OCI-LY1 (cell line): ENCODE measurements at regions not wholly inside any gene's neighbourhood (a gene's known extent, or its start where the extent isn't known, plus 50 kb on each side); places are given as distances from the start of the nearest gene placed in this dataset.

ENCODE experiments used
- H2AFZ ChIP-seq: fragments of 200-600 bp; sonication (generic), shearing (Covaris generic); 2 replicates; pipeline ENCODE4 v1.6.0; 2014; ENCODE audit warnings: antibody characterized with exemption, mild to moderate bottlenecking, low read length
- H3F3A ChIP-seq: fragments of 200-600 bp; sonication (generic), shearing (Covaris generic); 2 replicates; pipeline ENCODE4 v1.6.0; 2014; ENCODE audit warnings: mild to moderate bottlenecking, antibody characterized with exemption, low read length, moderate library complexity; ENCODE audit not compliant: insufficient read depth
- H3K27ac ChIP-seq: fragments of 200-600 bp; sonication (generic); 2 replicates; pipeline ENCODE4 v1.5.1; 2014; ENCODE audit warnings: low read length, mixed run types, mild to moderate bottlenecking, low read depth; ENCODE audit not compliant: poor library complexity, severe bottlenecking
- H3K27me3 ChIP-seq: fragments of 200-600 bp; sonication (generic); 2 replicates; pipeline ENCODE4 v1.6.0; 2014; ENCODE audit warnings: antibody characterized with exemption, mild to moderate bottlenecking, low read length, moderate library complexity; ENCODE audit not compliant: insufficient read depth
- H3K36me3 ChIP-seq: fragments of 200-600 bp; sonication (generic); 2 replicates; pipeline ENCODE4 v1.6.1; 2014; ENCODE audit warnings: mild to moderate bottlenecking, antibody characterized with exemption, low read length, moderate library complexity, mixed read lengths; ENCODE audit not compliant: insufficient read depth
- H3K4me1 ChIP-seq: fragments of 200-600 bp; sonication (generic); 2 replicates; pipeline ENCODE4 v1.5.1; 2014; ENCODE audit warnings: mild to moderate bottlenecking, low read length, moderate library complexity; ENCODE audit not compliant: insufficient read depth, severe bottlenecking
- H3K4me2 ChIP-seq: fragments of 200-600 bp; sonication (generic), shearing (Covaris generic); 2 replicates; pipeline ENCODE4 v1.6.1; 2014; ENCODE audit warnings: low read length
- H3K4me3 ChIP-seq: fragments of 200-600 bp; sonication (generic); 2 replicates; pipeline ENCODE4 v1.5.1; 2014; ENCODE audit warnings: low read length, low read depth, mild to moderate bottlenecking, mixed read lengths; ENCODE audit not compliant: poor library complexity, severe bottlenecking
- H3K79me2 ChIP-seq: fragments of 200-600 bp; shearing (Covaris generic); 2 replicates; pipeline ENCODE4 v1.6.1; 2016; ENCODE audit warnings: mixed run types, low read length, mixed read lengths; ENCODE audit not compliant: insufficient read depth
- H3K9ac ChIP-seq: fragments of 200-600 bp; sonication (generic), shearing (Covaris generic); 2 replicates; pipeline ENCODE4 v1.6.1; 2014; ENCODE audit warnings: mild to moderate bottlenecking, low read length, mixed read lengths
- H3K9me2 ChIP-seq: fragments of 200-600 bp; sonication (generic), shearing (Covaris generic); 2 replicates; pipeline ENCODE4 v1.6.1; 2014; ENCODE audit warnings: low read depth, mild to moderate bottlenecking, low read length, mixed read lengths
- H3K9me3 ChIP-seq: fragments of 200-600 bp; shearing (Covaris generic); 2 replicates; pipeline ENCODE4 v1.6.1; 2014; ENCODE audit warnings: low read length, mixed read lengths
- H4K20me1 ChIP-seq: fragments of 200-600 bp; sonication (generic), shearing (Covaris generic); 2 replicates; pipeline ENCODE4 v1.6.0; 2016; ENCODE audit warnings: mild to moderate bottlenecking, low read length; ENCODE audit not compliant: insufficient read depth
- EZH2 ChIP-seq: fragments of 200-600 bp; sonication (generic), shearing (Covaris generic); IDR thresholded peaks from 2 replicates; pipeline ENCODE4 v1.8.0; 2017; ENCODE audit warnings: borderline replicate concordance, mixed run types, mild to moderate bottlenecking, antibody characterized with exemption, low read length, moderate library complexity, mixed read lengths
- TF ChIP-seq, protein P1 (sequence below): fragments of 200-600 bp; sonication (generic), shearing (Covaris generic); IDR thresholded peaks from 2 replicates; pipeline ENCODE4 v1.5.1; 2017; ENCODE audit warnings: mild to moderate bottlenecking, antibody characterized with exemption, low read length, moderate library complexity, mixed read lengths

DNA sequence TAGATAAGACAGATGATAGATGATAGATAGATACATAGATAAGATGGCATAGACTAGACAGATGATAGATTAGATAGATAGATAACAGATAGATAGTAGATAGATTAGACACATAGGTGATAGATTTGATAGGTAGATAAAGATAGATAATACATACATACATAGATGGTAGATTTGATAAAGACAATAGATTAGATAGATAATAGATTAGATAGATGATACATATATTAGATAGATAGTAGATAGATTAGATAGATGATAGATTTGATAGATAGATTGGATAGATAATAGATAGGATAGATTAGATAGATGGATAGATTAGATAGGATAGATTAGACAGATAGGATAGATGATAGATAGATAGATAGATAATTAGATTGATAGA, 327.6 kb downstream of the BRD1 start:
- TF ChIP-seq, protein P1, sequence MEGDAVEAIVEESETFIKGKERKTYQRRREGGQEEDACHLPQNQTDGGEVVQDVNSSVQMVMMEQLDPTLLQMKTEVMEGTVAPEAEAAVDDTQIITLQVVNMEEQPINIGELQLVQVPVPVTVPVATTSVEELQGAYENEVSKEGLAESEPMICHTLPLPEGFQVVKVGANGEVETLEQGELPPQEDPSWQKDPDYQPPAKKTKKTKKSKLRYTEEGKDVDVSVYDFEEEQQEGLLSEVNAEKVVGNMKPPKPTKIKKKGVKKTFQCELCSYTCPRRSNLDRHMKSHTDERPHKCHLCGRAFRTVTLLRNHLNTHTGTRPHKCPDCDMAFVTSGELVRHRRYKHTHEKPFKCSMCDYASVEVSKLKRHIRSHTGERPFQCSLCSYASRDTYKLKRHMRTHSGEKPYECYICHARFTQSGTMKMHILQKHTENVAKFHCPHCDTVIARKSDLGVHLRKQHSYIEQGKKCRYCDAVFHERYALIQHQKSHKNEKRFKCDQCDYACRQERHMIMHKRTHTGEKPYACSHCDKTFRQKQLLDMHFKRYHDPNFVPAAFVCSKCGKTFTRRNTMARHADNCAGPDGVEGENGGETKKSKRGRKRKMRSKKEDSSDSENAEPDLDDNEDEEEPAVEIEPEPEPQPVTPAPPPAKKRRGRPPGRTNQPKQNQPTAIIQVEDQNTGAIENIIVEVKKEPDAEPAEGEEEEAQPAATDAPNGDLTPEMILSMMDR: no peak
- no peak for TF ChIP-seq EZH2
- H3K4me3 ChIP-seq: no peak overlapping the region
- no peaks in the 10 kb centered on the region for H3K79me2 ChIP-seq
- H3K4me2 ChIP-seq: no peak overlapping the region
- H3K36me3 ChIP-seq: no peaks in the 10 kb centered on the region
- no peaks in the 10 kb centered on the region for H3K9me3 ChIP-seq
- no peaks in the 10 kb centered on the region for H3F3A ChIP-seq
- no peaks in the 10 kb centered on the region for H4K20me1 ChIP-seq
- H2AFZ ChIP-seq: no peak overlapping the region
- no peak overlapping the region for H3K9ac ChIP-seq
- H3K9me2 ChIP-seq: no peaks in the 10 kb centered on the region
- H3K27ac ChIP-seq: no peak overlapping the region
- H3K4me1 ChIP-seq: no peaks in the 10 kb centered on the region
- no peaks in the 10 kb centered on the region for H3K27me3 ChIP-seq

DNA sequence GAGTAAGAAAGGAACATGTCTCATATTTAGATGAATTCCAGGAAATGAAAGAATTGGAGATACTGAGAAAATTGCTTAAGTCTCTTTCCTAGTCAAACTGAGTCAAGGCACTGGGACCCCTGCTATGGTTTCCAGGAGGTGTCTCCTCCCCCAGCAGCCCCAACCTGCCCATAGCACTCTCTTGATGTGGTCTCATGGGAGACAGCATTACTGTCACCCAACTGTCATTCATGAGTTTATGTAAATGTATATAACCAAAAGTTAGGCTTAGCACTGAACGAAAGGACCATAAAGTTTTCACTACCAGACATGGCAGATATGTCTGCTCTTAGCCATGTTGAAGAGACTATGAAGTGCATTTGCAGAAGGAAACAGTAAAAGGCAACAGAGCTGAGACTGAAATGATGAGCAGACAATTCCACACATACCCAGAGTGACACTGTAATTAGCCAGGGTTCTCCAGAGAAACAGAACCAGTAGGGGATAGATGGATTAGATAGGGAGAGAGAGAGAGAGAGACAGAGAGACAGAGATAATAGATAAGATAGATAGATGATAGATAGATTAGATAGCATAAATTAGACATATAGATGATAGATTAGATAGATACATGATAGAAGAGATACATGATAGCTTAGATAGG, 328.1 kb downstream of the BRD1 start:
- Histone ChIP-seq H3K9me3 (no peaks in the 10 kb centered on the region), H3K79me2 (no peaks in the 10 kb centered on the region), H3K9me2 (no peaks in the 10 kb centered on the region), H3K4me1 (no peaks in the 10 kb centered on the region), H3F3A (no peaks in the 10 kb centered on the region), H4K20me1 (no peaks in the 10 kb centered on the region), H3K4me2 (no peak overlapping the region), H3K36me3 (no peaks in the 10 kb centered on the region), H3K27ac (no peak overlapping the region), H3K27me3 (no peaks in the 10 kb centered on the region), H3K9ac (no peak overlapping the region), H3K4me3 (no peak overlapping the region), H2AFZ (no peak overlapping the region)
- TF ChIP-seq, protein P1: no peak
- TF ChIP-seq EZH2: no peak

DNA sequence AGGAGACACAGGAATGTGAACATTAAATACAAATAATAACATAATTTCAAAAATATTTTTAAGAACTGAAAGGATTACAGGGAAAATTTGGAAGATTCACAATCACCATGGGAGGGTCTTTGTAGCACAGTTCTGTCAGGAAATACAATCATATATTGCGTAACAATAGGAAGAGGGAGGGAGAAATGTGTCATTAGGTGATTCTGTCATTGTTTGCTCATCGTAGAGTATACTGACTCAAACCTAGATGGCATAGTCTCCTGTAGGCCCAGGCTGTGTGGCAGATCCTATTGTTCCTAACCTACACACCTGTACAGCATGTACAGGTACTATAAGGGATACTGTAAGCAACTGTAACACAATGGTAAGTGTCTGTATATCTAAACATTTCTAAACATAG, 330.4 kb downstream of the BRD1 start:
- Histone ChIP-seq H3K4me3 (no peak overlapping the region), H3F3A (no peaks in the 10 kb centered on the region), H3K27ac (no peak overlapping the region), H2AFZ (no peak overlapping the region), H4K20me1 (no peaks in the 10 kb centered on the region), H3K9ac (no peak overlapping the region), H3K79me2 (no peaks in the 10 kb centered on the region), H3K9me2 (no peaks in the 10 kb centered on the region), H3K36me3 (no peaks in the 10 kb centered on the region), H3K27me3 (no peaks in the 10 kb centered on the region), H3K4me2 (no peak overlapping the region), H3K4me1 (no peaks in the 10 kb centered on the region), H3K9me3 (no peaks in the 10 kb centered on the region)
- TF ChIP-seq EZH2: no peak
- TF ChIP-seq, protein P1: no peak
